Peyer's patch (tissue), 4 donors: ENCODE measurements at regions not wholly inside any gene's neighbourhood (a gene's known extent, or its start where the extent isn't known, plus 50 kb on each side); places are given as distances from the start of the nearest gene placed in this dataset.

Experiments
- POLR2A ChIP-seq, 2 donors: fragments of 450-650 bp; IDR thresholded peaks; one replicate each; pipeline ENCODE4 v1.5.1; 2017; ENCODE audit warnings: antibody characterized with exemption in 2 of 2, mild to moderate bottlenecking in 2 of 2, moderate library complexity in 2 of 2
- TF ChIP-seq, protein P1 (sequence below), 6 experiments: fragments of 450-650 bp in 4 of 6; fragments of 200-600 bp in 2 of 6; sonication (generic) in 1 of 6; IDR thresholded peaks; one replicate each; pipeline ENCODE4 v1.5.1; 2017 to 2019; ENCODE audit warnings: antibody characterized with exemption in 6 of 6, mild to moderate bottlenecking in 3 of 6, moderate library complexity in 1 of 6

- no peak for TF ChIP-seq POLR2A (IDR thresholded peaks at IDR 0.05)
- TF ChIP-seq, protein P1, sequence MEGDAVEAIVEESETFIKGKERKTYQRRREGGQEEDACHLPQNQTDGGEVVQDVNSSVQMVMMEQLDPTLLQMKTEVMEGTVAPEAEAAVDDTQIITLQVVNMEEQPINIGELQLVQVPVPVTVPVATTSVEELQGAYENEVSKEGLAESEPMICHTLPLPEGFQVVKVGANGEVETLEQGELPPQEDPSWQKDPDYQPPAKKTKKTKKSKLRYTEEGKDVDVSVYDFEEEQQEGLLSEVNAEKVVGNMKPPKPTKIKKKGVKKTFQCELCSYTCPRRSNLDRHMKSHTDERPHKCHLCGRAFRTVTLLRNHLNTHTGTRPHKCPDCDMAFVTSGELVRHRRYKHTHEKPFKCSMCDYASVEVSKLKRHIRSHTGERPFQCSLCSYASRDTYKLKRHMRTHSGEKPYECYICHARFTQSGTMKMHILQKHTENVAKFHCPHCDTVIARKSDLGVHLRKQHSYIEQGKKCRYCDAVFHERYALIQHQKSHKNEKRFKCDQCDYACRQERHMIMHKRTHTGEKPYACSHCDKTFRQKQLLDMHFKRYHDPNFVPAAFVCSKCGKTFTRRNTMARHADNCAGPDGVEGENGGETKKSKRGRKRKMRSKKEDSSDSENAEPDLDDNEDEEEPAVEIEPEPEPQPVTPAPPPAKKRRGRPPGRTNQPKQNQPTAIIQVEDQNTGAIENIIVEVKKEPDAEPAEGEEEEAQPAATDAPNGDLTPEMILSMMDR (IDR thresholded peaks at IDR 0.05) = no peak
These were observed 467.9 kb upstream of the PODXL start for GRCh38 chr7:132024290-132024689.
